HG03097 (cell line): ENCODE measurements at regions not wholly inside any gene's neighbourhood (a gene's known extent, or its start where the extent isn't known, plus 50 kb on each side); places are given as distances from the start of the nearest gene placed in this dataset.

Experiments
- ATAC-seq: cut with Tn5 transposase; IDR thresholded peaks from one replicate; pipeline ENCODE4 v1.9.1; 2021; ENCODE audit not compliant: unreplicated experiment, low FRiP score

DNA sequence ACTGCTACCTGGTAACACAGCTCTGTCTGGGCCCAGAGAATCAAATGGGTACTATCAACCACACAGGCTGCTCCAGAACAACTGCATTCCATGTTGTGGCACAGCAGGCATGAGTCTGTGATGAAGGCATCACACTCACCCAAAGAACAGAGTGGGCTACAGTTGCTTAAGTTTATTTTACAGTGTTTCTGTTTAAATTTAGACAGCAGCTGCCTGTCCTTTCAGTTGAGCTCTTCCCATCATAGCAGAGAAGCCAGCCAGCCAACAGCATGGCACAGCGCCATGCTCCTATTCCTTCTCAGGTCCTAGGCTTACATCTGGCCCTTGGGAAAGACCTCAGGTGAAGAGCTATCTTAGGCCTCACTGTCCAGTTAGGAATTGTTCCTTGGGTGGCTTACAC lies 147.0 kb upstream of the FRMD6 start:
- no peak for ATAC-seq

DNA sequence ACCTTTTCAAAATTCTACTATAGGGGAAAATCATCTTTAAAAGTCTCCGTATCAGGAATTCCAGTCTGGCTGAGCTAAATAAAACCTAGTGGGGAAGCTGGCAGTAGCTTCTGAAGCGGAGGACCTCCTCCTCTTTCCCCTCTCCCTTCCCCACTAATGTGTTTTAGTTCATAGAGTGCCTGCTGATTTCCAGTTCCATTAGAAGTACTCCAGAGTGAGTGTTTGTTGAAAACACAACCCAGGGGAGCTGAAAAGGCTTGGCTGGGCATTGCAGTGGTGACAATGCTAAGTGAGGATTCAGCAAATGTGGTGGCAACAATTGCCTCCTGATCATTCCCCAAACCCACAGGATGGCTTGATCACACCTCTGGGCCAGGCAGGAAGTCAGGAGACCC lies 144.2 kb upstream of the FRMD6 start:
- ATAC-seq: no peak

DNA sequence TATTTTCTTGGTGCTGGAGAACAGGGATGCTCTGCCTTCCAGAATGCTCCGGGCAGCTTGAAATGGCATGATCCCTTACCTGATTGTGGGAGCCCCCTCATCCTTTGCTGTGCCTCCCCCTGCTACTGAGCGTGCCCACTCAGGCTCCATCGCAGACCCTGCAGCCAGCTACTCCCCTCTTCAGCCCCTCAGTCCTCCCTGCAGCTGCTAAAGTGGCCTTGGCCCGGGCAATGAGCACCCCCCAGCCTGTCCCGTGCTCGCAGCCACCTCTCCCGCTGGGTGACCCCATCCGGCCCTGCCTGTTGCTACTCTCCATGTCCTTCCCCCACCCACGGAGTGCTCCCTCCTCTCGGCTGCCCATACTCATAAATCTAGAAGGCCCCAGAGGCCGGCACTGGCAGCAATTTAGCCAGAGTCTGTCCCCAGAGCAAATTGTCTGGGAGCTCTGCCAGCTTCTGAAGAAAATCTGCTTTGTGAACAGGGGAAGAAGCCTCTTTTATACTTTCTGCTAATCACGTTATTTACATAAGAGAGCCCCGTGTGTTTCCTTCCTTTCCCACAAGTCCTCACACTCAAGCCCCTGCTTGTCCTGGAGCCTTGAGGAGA lies 143.7 kb upstream of the FRMD6 start:
- ATAC-seq: no peak

DNA sequence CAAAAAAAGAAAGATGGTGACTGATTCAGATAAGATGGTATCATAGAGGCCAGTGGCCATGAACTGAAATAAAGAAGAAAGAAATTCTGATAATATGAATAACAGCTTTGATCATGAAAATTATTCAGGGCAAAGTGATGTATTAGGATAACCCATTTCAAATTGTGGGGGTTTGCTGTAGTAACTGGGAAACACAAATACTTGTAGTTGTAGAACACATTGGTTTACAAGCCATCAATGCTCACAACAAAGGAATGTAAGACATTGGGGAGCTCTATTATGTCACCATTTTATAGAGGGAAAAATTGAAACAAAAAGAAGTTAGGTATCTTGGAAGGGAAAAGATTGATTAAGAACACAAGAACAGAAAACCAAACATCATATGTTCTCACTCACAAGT lies 140.4 kb upstream of the FRMD6 start:
- ATAC-seq: no peak

DNA sequence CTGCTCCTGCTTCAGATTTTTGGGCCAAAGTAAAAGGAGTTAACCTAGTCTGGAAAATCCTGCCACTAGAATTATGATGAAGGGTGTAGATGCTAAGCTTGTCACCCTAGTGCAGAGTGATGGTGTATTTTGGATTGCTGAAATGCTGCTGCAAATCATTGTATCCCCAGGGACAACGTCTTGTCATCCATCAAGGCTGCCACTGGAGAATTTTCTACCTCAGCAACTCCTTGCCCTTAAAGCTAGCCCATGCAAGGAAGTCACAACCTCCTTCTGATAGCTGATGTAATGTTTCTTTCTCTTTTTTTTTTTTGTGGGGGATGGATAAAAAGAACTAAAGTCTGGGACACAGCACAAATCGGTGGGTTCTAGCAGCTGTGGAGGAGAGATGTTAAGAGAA lies 139.4 kb upstream of the FRMD6 start:
- no peak for ATAC-seq

DNA sequence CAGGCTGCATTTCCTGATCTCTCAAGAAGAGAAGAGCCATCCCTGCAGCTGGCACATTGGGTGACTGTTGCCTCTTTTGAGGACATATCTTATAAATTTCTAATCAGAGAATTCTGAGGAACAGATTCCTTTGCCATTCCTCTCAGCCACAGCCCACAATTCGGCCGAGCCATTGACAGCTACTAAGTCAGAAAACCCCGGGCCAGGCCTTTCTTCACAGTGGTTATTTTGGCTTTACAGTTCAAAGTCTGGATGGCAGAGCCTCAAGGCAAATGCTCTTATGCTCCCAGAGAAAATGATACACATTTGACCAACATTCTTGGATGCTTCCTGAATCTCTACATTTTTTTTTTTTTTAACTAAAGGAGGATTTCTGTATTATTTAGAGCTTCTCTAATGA lies 138.4 kb upstream of the FRMD6 start:
- no peak for ATAC-seq

DNA sequence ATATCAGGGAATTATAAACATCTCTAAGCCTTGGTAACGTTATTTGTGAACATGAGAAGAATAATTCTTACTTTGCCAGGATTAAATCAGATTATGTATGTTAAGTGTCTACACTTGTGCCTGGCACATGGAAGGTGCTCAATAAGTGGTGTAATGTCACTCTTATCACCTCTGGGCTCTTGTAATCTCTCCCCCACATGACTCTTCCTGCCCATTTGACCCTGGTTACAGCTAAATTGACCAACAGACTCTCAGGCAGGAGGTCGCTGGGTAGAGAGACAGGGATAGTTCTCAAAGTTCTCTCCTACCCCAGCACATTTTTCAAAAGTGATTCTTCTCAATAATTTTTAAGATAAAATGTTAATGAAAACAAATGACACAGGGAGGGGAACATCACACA lies 137.8 kb upstream of the FRMD6 start:
- ATAC-seq: no peak

DNA sequence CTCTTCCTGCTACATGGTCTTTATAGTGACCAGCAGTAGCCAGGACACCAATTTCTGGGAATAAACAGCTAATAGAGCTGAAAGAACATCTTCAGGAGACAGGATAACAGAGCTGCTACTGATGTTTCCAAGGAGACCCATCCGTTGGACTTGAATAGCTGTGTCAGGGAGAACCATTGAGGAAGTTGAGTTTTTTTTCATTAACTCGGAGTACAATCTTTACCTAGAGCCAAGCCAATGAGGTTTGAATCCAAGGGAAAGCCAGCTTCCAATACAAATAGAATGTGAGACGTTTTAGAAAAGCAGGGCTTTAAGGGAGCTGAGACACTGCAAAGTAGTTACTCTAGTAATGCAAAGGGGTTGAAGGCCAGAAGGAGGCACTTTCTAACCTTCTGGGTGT lies 136.1 kb upstream of the FRMD6 start:
- no peak for ATAC-seq

DNA sequence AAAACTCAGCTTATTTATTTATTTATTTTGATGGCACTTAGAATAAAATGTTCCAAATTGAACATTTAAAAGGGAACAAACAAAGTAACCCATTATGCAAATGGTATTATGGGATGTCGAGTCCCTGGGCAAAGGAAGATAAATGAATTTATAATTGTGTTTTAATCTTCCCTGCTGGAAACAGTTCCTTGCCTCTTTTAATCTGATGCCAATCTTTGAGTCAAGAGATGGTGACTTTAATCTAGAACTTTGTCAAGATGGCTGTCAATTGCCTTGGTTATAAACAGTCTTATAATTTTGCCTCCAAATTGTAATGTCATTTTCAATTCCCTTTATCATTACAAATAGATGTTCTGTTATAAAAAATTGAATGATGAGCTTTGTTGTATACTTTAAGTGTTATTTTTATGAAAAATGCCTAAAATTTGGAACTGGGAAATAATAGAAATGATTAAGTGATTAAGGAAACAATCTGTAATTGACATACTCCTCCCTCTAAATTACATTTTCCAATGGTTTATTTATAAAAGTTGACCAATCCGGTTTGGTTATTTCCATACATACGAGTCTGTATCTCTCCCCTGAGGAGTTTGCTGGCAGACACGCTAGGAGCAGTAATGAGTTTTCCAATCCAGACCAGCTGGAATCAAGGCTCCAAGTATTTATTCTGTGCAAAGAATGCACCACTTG lies 134.9 kb upstream of the FRMD6 start:
- no peak for ATAC-seq

DNA sequence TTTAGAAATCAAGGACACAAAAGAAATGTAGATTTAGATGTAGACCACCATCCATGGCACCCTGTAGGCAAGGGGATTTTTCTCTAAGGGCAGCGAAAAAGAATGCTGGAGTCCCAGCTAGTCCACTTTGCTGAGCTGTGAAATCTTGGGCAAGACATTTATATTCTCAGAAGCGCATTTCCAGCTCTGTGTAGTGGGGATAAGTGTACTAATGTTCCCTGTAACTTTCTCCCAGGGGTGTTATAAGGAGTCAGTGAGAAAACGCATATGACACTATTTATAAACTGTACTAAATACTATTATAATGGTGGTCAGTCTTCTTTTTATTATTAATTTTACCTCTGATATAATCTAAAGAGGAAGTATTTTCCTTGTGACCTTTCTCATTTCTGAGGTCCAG lies 133.4 kb upstream of the FRMD6 start:
- ATAC-seq: no peak

DNA sequence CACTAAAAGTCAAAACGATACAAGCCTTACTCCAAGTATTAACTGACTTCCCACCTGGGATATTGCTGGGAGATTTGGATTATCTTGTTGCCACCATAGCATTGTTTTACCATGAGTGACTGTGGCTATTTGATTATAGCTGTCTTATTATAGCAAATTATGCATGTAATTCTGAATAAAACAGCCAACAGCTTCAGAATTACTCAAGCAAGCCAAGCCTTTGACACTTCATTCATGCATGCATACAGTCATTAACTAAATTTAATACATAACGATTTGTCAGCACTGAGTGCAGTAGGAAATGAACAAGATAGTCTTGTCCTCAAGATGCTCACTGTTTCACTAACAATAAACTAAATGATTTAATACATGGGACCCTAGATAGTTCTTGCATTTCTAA lies 133.0 kb upstream of the FRMD6 start:
- no peak for ATAC-seq

DNA sequence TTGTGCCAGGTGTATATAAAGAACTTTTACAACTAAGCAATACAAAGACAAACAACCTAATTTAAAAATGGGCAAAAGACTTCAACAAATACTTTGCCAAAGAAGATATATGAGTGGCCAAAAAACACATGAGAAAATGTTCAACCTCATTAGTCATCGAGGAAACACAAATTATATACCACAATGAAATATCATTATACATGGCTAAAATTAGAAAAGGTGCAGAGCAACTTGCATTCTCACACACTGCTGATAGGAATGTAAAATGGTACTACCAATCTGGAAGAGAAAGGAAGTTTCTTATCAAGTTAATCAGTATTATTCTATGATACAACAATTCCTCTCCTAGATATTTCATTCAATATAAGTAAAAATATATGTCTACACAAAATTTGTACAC lies 131.6 kb upstream of the FRMD6 start:
- no peak for ATAC-seq

DNA sequence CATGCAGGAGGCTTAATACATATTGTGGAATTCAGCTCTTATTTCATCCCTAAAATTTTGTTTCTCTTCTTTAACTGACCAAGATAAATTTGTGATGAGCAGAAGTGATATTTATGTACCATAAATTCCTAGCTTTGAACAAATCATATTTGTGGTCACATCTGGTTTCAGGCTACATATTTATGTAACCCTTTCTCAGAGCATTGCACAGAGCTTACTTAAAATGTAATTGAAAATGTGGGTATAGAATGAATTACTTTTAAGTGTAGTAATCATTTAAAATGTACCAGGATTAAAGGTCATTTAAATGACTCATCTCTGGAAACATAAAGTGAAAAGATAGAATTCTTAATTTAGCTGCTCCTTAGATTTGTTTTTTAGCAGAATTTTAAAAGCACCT lies 129.9 kb upstream of the FRMD6 start:
- ATAC-seq: no peak

DNA sequence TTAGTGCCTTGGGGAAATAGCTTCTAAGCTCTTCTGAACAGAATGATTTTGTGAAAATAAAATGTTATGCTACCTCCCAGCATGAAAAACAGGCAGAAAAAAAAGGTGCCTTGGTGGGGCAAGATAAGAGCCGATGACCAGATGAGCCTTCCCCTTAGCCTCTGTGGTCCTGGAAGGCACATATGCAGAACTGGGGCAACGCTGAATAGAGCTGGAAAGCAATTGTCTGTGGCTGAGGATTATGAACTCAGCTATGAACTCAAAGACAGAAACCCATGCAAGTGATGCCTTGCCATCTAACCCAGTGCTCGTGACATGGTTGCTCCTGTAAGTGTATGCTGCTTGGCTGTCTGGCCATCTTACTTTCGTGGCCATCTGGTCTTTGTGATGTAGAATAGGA lies 128.5 kb upstream of the FRMD6 start:
- no peak for ATAC-seq

DNA sequence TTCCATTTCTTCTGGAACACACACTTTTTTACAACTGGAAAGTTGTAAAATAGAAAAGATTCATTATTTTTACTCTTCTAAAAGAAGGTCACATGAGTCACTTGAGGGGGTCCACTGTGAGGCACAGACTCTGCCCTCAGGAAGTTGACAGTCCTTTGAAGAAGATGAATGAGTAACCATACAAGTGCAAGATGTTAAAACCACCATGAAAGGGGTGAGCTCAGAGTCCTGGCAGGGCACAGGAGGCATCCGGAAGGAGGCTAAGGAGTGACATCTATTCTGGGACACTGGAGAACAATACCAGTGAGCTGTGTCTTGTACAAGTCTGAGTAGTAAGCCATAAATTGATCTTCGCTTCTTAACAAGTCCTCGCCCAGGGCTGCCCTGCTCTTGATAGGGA lies 126.0 kb upstream of the FRMD6 start:
- no peak for ATAC-seq

DNA sequence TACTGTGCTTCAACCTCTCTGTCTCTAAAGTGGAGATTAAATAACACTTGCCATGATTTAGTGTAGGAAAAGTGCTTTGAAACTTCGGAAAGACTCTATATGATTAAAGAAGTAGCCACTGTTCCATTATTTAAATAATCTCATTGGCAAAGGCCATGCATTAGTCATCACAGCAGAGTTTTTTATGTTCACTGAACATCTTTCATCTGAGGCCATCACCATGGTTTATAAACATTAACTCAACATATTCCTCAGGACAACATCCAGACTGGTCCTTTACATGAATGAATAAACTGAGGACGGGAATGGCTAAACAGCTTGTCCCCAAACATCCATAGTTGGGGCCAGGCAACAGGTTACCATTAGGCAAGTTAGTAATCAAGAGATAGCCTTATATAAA lies 124.6 kb upstream of the FRMD6 start:
- ATAC-seq: no peak

DNA sequence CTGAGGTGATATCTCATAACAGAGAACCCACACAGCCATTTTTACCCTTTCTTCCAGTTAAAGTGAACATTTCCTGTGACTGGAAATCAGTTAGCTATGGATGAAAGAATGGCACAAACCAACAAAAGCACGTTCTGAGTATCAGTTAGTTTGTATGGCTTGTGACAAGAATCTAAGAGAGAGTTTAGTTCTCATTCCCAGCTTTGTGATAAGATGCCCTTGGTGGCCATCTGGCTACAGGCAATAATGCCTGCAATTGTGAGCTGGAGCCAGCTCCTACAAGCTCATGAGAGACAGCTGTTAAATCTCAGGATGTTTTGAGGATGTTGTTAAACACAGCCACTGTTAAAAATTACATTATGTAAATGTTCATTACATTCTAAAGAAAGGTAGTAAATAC lies 122.0 kb upstream of the FRMD6 start:
- no peak for ATAC-seq

DNA sequence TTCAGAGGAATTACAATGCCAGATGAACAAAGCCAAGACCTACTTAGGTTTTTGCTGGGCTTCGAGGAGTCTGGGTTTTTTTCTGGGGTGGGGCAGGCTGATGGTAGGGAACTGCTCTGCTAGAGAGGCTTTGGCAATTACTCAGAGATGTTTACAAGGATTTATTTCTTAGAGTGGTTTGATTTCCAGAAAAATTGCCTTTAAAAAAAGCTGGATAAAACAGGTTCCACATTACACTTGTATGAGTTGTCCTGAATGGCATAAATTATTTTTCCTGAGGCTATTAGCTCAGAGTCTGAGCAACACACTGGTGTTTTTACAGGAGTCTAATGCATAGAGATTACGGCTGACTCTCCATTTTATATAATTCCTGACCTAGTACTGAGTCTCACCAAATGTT lies 118.5 kb upstream of the FRMD6 start:
- no peak for ATAC-seq

DNA sequence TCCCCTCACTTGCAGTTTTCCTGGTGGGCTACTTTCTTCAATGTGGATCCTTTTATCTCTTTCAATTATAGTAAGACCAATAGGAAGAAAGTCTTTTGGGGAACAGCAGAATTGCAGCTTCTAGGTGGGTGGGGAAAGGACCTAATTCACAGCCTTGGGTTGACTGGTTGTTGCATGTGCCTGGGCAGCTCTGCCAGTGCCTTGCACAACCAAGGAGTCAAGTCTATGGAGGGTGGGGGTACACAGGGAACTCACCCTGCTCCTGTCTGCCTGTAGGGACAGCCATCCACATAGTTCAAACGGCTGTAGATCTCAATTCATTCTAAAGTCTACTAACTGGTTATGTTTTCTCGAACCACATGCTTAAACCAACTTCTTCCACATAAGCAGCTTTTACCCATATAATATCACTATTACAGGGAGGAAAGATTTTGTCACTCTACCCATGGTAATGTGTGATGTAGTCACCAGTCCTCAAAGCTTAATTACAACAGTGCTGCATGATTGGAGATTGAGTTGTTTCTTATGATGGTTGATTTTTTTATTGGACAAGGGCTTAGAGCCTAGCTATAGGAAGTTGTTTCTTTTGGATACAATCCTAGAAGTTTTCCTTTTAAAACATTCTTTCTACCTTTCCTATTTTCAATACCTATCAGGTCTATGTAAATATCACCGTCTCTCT lies 117.7 kb upstream of the FRMD6 start:
- no peak for ATAC-seq

DNA sequence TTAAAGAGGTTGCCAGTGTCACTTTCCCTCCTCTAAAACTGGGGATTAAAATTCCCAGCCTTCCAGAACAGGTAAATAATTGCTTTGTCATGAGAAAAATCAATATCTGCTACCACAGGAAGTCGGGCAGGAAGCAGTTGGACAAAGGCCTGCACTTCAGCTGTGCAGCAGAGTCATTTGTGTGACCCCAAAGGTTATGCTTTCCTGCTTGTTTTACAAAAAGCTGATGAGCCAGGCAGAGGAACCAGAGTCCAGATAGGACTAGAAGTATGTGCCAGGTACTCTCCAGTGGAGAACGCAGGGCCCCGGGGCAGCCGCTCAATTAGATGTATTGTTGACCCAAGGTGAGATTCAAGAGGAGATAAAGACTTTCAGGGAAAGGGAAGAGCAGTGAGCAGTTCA lies 117.1 kb upstream of the FRMD6 start:
- ATAC-seq: no peak

DNA sequence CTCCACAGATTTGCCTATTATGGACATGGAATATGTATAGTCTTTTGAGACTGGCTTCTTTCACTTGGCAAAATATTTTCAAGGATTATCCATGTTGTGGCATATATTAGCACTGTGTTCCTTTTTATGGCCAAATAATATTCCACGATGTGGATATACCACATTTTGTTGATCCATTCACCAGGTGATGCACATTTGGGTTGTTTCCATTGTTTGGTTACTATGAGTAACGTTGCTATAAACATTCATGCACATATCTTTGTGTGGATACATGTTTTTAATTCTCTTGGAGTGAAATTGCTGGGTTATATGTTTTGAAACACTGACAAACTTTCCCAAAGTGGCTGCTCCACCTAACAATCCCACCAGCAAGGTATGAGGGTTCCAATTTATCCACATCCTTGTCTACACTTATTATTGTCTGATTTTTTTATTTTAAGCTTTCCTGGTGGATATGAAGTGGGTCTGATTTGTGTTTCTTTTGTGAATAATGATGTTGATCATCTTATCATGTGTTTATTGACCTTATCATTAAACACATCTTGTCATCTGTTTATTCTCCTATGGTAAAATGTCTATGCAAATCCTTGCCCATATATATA lies 116.2 kb upstream of the FRMD6 start:
- ATAC-seq: no peak

DNA sequence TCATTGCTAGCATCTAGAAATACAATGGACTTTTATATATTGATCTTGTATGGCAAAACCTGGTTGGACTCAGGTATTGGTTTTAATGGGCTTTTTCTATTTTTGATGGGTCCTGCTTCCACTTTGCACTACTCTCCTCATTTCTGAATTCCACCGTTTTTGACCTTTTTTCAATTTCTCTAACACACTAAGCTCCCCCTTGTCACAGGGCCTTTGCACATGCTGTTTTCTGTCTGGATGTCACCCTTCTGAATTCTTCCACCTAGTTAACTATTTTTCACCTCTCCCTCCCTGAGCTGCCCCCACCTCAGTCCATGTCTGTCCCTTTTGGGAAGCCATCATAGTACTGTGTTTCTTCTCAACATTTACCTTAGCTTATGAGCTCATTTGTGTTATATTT lies 112.7 kb upstream of the FRMD6 start:
- ATAC-seq: no peak
